ENCODE measurements at regions not wholly inside any gene's neighbourhood (a gene's known extent, or its start where the extent isn't known, plus 50 kb on each side); places are given as distances from the start of the nearest gene placed in this dataset.

DNA sequence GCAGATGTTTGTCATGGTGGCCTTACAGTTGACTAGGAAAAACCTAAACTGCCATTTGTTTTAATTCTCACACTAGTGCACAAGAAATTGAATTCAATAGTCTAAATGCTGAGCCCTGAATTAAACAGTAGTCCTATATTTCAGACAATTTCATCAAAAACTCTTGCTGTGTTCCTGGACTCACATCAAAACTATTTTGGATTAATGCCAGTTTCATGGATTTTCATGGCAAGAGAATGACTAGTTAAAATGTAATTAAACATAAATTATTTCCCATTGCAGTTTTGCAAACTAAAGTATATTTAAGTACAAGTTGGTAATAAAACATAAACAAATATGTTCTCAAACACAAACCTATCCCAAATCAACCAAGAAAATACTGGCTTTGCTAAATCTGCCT lies 468.0 kb upstream of the PRICKLE1 start:
- H3K36me3 Mint-ChIP-seq (ENCODE audit: unreplicated experiment), result no peaks in the 10 kb centered on the region
- peaks cover 11% of the 10 kb centered on the region for H3K4me1 Mint-ChIP-seq (ENCODE audit: unreplicated experiment)
- H3K9me3 Mint-ChIP-seq (ENCODE audit: unreplicated experiment), result no peaks in the 10 kb centered on the region
- DNase-seq (ENCODE audit: extremely low spot score, unreplicated experiment), result no peak
- H3K4me3 Mint-ChIP-seq (ENCODE audit: unreplicated experiment), result no peak overlapping the region
- H3K27me3 Mint-ChIP-seq (ENCODE audit: unreplicated experiment), result peaks cover 4% of the 10 kb centered on the region
- no peak overlapping the region for H3K27ac Mint-ChIP-seq (ENCODE audit: unreplicated experiment)
- TF ChIP-seq CTCF (IDR thresholded peaks at IDR 0.05), result no peak

DNA sequence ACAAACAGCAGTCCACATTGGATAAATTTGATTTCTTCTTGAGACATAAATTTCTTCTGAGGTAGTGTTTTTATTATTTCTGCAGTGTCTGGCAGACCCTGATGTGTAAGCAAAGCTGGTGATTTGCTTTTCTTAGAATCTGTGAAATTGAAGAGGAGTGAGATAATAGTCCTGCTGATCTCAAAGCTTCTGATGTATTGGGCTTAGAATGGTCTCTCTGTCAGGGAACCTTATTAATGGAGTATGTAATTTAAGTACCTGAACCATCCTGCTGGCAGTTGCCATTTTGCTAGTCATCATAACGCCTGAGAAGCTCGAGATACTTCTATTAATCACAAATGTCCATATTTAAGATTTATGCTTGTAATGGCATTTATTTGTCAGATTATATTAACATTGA lies 464.5 kb upstream of the PRICKLE1 start:
- no peaks in the 10 kb centered on the region for H3K27me3 Mint-ChIP-seq (ENCODE audit: unreplicated experiment)

GRCh38 chr12:43052441-43052840 lies 462.9 kb upstream of the PRICKLE1 start:
- no peak for DNase-seq (ENCODE audit: extremely low spot score, unreplicated experiment)
- Mint-ChIP-seq H3K36me3 (ENCODE audit: unreplicated experiment) (no peaks in the 10 kb centered on the region), H3K27me3 (ENCODE audit: unreplicated experiment) (no peaks in the 10 kb centered on the region), H3K4me1 (ENCODE audit: unreplicated experiment) (no peaks in the 10 kb centered on the region), H3K27ac (ENCODE audit: unreplicated experiment) (no peak overlapping the region), H3K9me3 (ENCODE audit: unreplicated experiment) (no peaks in the 10 kb centered on the region), H3K4me3 (ENCODE audit: unreplicated experiment) (no peak overlapping the region)
- no peak for TF ChIP-seq CTCF (IDR thresholded peaks at IDR 0.05)

More for the DNA sequence above, 464.5 kb upstream of the PRICKLE1 start:
- no peak for TF ChIP-seq CTCF (IDR thresholded peaks at IDR 0.05)
- DNase-seq (ENCODE audit: extremely low spot score, unreplicated experiment), result no peak
- no peaks in the 10 kb centered on the region for H3K4me1 Mint-ChIP-seq (ENCODE audit: unreplicated experiment)
- no peaks in the 10 kb centered on the region for H3K36me3 Mint-ChIP-seq (ENCODE audit: unreplicated experiment)
- no peak overlapping the region for H3K27ac Mint-ChIP-seq (ENCODE audit: unreplicated experiment)
- no peaks in the 10 kb centered on the region for H3K9me3 Mint-ChIP-seq (ENCODE audit: unreplicated experiment)
- H3K4me3 Mint-ChIP-seq (ENCODE audit: unreplicated experiment), result no peak overlapping the region

GRCh38 chr12:43044241-43044640 lies 454.7 kb upstream of the PRICKLE1 start:
- no peak overlapping the region for H3K27ac Mint-ChIP-seq (ENCODE audit: unreplicated experiment)
- no peak for DNase-seq (ENCODE audit: extremely low spot score, unreplicated experiment)
- H3K9me3 Mint-ChIP-seq (ENCODE audit: unreplicated experiment), result peaks cover 5% of the 10 kb centered on the region
- H3K4me1 Mint-ChIP-seq (ENCODE audit: unreplicated experiment), result no peaks in the 10 kb centered on the region
- H3K36me3 Mint-ChIP-seq (ENCODE audit: unreplicated experiment), result no peaks in the 10 kb centered on the region
- no peak for TF ChIP-seq CTCF (IDR thresholded peaks at IDR 0.05)
- peaks cover 28% of the 10 kb centered on the region for H3K27me3 Mint-ChIP-seq (ENCODE audit: unreplicated experiment)
- no peak overlapping the region for H3K4me3 Mint-ChIP-seq (ENCODE audit: unreplicated experiment)

- H3K9me3 Mint-ChIP-seq (ENCODE audit: unreplicated experiment), result no peaks in the 10 kb centered on the region
- no peak for DNase-seq (ENCODE audit: extremely low spot score, unreplicated experiment)
- no peak for TF ChIP-seq CTCF (IDR thresholded peaks at IDR 0.05)
- no peak overlapping the region for H3K4me3 Mint-ChIP-seq (ENCODE audit: unreplicated experiment)
- no peaks in the 10 kb centered on the region for H3K4me1 Mint-ChIP-seq (ENCODE audit: unreplicated experiment)
- H3K27ac Mint-ChIP-seq (ENCODE audit: unreplicated experiment), result no peak overlapping the region
- no peaks in the 10 kb centered on the region for H3K36me3 Mint-ChIP-seq (ENCODE audit: unreplicated experiment)
- H3K27me3 Mint-ChIP-seq (ENCODE audit: unreplicated experiment), result peaks cover 32% of the 10 kb centered on the region
Measured at GRCh38 chr12:43038991-43039390, 449.4 kb upstream of the PRICKLE1 start.

Measured in osteocyte (in vitro differentiated cells).